Islet of Langerhans (tissue), 1 donor: ENCODE measurements at regions not wholly inside any gene's neighbourhood (a gene's known extent, or its start where the extent isn't known, plus 50 kb on each side); places are given as distances from the start of the nearest gene placed in this dataset.
"Not testable (repeated sequence)": the region's sequence is repeated elsewhere in the genome, so short reads cannot be mapped to it uniquely, and the experiment has no call there.

Experiments
- FAIRE-seq: peaks from one replicate; lab custom pipeline; 2011; peaks lifted over from hg19 to GRCh38; lab: Jason Lieb, UNC

DNA sequence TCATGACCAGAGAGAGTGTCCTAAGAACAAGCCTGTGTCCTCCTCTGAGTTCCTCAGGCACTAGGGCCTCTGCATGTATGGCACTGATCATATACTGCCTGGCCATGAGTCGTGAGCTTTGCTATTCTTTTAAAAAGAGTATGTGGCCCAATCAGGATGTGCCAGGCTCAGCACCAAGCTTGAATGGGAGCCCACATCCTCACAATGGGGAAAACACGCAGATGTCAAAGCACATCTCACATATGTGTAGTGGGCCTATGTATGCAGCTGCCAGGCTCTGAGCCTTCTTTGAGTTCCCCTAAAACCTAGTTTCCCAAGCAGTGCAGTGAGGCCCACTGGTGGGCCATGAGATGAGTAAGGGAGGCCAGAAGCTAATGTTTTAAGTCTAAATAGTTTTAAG lies 69.9 kb upstream of the SLC1A4 start:
- FAIRE-seq = no peak

DNA sequence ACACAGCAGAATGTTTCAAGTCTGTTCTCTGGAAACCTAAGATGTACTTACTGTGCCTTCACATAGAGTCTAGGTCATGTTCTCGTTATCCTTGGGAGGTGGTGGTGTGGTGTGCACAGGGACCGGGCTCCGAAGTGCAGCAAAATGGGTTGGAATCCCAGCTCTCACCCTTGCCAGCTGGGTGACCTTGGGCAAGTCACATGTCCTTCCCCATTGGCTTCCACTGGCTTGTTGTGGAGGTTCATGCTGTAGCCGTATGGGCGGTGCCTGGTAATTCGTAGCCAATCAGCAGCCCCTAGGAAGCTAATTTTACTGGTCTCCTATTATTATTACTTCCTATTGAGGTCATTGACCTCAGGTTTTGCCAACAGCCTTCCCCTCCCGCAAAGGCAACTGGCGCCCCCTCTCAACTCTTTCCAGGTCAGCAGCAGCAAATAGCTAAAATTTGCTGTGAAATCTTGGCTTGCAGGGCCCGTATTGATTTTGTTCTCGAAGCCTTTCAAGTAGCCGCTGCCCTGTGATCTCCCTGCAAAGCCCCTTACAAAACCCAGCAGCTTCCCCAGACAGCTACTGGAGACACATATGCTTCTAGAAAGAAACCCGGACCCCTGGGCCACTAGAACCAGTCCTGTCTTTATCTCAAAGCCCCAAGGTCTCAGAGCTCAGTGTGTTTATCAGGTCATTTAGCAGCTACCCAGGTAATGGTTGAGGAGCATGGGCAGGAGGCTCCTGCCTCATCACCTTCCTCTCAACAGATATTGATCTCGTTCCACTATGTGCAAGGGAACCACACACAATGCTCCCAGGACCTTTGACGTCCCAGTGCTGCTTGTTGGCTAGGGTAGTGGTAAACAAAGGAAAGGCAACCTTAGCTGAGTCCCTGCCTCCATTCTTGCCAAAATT lies 66.5 kb upstream of the SLC1A4 start:
- FAIRE-seq = no peak

DNA sequence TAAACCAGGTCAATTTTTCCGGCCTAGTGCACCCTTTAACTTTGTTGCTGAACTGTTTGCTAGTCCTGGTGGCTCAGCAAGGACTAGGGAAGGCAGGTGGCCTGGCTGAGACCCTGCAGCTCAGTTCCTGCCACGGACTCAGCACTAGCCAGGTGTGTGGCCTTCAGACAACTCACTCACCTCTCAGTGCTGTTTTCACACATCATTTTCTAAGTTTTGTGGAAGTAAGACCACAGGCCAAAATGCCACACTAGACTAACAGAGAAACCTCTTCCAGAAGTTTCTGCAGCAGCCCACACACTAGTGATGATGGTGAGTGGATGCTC lies 65.9 kb upstream of the SLC1A4 start:
- FAIRE-seq = no peak

DNA sequence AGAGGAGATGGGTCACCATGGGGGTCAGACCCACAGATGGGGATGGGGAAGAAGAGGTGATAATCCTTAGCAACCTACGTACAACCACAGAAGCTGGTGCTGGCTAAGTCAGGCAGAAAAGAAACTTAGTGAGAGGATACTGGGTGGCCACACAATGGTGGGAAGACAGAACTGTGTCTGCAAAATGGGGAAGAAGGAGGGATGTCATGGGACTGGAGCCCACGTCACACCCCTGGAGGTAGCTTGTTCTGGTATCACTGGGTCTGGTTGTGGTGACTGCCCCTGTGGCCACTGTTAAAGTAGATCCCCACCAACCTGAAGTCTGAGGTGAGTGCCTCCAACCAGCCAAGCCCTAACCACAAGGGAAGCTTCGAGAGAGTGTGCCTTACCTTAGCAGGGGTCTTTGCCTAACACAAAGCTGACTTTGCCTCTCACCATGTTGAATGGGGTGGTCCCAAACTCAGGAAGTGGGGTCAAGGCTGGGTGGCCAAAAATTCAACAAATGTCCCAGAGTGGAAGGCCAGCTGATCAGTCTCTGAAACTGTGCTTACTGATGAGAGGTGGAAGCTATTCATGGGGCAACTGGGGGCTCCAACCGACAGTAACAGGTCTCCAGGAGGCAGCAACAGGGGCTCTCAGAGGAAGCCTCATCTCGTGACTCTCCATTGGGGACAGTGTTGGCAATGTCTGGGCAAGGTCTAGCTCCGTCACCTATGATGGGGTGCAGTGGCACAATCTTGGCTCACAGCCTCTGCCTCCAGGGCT lies 64.8 kb upstream of the SLC1A4 start:
- no peak for FAIRE-seq

DNA sequence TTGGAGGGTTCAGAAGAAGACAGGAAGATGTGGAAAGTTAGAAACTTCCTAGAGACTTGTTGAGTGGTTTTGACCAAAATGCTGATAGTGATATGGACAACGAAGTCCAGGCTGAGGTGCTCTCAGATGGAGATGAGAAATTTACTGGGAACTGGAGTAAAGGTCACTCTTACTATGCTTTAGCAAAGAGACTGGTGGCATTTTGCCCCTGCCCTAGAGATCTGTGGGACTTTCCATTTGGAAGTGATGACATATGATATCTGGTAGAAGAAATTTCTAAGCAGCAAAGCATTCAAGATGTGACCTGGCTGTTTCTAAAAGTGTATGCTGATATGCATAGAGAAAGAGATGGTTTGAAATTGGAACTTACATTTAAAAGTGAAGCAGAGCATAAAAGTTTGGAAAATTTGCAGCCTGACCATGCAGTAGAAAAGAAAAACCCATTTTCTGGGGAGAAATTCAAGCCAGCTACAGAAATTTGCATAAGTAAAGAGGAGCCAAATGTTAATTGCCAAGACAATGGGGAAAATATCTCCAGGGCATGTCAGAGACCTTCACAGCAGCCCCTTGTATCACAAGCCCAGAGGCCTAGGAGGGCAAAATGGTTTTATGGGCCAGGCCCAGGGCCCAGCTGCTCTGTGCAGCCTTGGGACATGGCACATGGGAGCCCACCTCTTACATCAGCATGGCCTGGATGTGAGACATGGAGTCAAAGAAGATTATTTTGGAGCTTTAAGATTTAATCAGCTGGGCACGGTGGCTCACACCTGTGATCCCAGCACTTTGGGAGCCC lies 63.1 kb upstream of the SLC1A4 start:
- not testable (repeated sequence) for FAIRE-seq

DNA sequence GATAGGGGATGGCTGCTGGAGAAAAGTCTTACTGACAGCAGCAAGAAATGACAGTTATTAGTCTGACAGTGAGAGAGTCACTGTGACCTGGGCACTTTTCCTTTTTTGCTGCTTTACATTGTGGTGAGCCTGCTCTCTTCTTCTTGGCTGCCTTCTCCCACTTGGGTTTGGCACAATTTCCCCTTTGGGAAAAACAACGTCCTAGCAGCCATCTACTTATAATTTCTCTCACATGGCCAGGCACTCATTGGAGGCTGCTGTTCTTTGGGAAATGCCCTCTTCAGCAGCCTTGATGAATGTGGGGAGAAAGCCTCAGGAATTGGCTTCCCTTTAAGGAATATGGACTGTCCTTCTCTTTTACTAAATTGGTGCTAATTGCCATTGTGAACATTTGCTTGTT lies 60.4 kb upstream of the SLC1A4 start:
- no peak for FAIRE-seq

DNA sequence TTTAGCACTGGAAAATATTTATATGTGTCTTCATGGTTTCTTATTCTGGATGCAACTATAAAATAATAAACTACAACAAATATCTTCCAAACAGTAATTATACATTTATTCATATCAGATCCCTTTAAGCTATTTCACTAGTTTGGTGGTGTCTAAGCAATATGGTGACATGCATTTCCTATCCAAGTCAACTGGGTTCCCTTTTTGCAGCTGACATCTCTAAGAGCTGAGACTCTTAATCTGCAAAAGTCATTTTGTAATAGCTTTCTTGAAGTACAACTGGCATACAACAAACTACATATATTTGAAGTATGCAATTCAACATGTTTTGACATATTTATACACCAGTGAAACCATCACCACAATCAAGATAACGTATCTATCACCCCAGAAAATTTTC lies 59.9 kb upstream of the SLC1A4 start:
- FAIRE-seq = no peak

DNA sequence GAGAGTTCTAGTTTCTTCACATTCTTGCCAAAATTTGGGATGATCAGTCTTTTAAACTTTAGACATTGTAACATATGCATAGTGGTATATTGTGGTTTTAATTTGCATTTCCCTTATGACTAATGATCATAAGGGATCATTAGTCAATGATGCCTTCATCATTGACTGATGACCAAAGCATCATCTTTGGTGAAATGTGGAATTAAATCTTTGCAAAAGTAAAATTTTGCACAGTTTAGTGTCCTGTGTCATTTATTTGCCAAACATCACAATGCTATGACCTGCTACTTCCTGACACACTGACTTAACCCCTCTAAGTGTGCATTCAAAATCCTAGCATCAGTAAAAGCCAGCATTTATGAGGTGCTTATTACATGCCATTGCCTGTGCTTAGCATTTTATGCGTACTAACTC lies 58.9 kb upstream of the SLC1A4 start:
- FAIRE-seq = no peak

DNA sequence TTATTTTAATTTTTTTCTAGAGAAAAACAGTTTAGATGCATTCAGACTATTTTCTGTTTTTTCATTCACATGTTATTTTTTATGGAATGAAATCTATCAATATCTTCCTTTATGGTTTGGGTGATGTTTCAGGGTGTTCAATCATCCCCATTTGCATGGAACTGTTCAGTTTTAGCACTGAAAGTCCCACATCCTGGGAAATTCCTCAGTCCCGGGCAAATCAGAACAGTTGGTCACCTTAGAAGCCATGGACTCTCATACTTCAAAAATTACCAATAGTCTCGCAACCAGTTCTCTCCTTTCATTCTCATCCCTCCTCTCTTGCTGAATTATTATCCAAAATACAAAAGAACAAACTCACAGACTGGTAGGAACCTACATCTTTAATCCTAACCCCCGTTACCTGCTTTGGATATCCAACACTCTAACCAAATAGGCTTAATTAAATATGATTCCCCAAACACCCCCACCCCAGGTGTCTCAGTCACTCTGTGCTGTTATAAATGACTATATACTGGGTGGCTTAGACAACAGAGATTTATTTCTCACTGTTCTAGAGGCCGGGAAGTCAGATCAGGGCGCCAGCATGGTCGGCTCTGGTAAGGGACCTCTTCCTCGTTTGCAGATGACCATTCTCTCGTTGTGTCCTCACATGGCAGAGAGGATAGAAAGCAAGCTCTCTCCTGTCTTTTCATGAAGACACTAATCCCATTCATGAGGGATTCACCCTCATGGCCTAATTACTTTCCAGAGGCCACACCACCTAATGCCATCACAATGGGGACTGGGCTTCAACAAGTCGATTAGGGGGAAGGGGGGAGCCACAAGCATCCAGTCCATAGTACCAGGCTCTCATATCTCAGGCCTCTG lies 57.7 kb upstream of the SLC1A4 start:
- no peak for FAIRE-seq

DNA sequence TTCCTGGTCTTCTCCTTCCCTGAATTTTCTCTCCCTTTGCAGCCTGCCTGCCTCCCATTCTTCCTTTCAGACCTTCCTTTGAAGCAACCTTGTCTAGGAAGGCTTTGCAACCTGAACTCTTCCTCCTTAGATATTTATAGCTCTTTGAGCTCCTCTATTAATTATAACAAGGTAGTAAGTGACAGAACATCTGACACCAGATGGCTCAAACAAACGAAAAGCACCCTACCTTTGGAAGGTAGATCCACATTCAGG lies 57.2 kb upstream of the SLC1A4 start:
- no peak for FAIRE-seq

DNA sequence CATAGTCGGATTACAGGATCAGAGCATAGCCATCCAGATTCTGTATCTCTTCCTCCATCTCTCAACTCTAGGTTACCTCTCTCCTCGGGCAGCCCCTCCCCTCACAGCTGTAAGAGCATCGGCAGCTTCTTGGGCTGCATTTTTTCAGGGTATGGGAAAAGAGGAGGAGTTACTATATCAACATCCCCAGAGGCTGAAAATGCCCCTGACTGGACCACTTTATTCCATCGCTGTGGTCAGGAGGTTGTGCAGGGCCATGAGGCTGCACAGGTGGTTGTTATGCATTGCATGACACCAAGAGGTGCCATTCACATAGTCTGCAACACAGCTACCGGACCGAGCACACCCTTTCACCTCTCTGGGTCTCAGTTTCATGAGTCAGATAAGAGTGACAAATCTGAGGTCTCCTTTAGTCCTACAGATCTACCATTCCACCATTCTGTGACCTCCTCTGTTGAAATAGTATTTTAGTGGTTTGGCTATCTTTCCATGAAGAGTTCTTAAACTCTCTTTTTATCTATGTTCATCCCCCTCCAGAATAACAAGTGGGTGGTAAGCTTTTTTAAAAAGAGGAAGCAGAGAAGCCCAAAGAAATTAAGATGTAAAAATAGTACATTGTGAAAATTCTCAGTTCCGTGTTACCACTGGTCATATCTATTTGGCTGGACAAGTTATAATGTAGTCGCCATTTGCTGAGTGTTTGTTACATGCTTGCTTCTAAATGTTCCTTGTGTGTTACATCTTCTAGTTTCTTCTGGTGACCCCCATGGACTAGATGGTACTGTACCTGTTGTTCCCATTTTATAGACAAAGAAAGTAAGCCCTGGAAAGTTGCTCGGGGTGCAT lies 56.6 kb upstream of the SLC1A4 start:
- no peak for FAIRE-seq

DNA sequence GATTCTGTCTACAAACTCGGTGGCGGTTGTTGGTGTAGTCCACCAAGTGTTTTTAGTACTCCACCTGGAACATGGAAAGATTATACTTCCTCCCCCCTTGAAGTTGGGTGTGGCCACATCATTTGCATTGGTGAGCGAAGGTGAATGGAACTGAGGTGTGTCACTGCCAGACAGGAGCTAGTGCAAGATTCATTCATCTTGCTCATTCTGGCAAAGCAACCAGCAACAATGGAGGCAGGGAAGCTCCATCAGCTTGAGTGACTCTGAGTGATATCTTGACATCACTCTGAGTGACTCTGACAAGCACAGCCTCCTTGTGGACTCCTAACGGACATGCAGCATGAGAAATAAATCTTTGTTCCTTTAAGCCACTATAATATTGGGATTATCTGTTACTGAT lies 54.7 kb upstream of the SLC1A4 start:
- no peak for FAIRE-seq

DNA sequence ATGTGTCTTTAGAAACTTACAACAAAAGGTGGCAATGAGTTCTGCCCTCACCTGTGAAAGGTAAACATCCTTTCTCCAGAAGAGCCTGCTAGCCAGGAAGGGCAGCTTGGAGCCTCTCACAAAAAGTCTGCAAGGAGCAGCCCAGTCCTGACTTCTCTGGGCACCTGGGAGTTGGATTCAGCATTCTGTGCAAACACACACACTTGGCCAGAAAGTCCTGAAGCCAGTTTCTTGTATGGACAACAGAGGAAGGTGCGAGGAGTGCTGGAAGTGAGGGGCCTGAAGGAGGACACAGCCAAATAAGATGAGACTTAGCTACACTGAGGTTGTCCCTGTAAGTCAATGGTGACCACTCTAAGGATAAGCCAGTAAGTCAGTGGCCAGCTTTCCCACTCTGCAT lies 52.4 kb upstream of the SLC1A4 start:
- FAIRE-seq = no peak

DNA sequence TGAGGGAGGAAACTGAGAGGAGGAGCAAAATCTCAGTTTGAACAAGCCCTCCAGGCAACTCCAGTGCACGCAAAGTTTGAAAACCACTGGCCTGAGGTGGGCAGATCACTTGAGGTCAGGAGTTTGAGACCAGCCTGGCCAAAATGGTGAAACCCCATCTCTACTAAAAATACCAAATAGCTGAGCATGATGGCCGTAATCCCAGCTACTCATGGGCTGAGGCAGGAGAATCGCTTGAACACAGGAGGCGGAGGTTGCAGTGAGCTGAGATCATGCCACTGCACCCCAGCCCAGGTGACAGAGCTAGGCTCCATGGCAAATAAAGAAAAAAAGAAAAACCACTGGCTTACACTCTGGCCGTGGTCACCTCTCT lies 51.9 kb upstream of the SLC1A4 start:
- FAIRE-seq = not testable (repeated sequence)

DNA sequence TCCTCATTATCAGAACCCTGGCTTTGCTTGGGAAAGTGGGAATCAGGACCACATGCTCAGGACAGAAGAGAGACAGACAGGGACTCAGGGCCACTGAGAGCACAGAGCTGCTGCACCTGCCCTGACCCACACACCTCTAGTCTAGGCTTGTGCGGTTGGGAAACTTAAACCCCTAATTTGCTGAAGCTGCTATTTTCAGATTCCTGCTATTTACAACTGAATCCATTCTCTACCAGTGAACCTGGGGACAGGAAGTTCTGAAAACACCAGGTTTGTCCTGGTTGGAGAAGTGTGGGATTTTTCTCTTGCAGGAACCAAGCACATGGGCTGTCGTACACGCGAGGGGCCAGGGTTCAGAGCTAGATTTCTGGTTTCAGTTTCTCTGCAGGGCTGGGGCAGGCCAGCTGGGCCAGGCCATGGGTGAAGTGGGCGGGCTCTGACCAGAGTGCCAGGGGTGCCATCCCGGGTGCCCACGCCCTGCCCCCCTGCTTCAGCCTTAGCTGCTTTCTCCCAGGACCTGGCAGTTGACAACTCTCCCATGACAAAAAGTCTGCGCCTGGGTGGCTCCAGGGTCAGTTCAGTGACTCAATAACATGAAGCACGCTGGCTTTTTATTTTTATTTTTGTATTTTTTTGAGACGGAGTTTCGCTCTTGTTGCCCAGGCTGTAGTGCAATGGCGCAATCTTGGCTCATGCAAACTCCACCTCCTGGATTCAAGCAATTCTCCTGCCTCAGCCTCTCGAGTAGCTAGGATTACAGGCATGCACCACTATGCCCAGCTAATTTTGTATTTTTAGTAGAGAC lies 51.3 kb upstream of the SLC1A4 start:
- FAIRE-seq = no peak

DNA sequence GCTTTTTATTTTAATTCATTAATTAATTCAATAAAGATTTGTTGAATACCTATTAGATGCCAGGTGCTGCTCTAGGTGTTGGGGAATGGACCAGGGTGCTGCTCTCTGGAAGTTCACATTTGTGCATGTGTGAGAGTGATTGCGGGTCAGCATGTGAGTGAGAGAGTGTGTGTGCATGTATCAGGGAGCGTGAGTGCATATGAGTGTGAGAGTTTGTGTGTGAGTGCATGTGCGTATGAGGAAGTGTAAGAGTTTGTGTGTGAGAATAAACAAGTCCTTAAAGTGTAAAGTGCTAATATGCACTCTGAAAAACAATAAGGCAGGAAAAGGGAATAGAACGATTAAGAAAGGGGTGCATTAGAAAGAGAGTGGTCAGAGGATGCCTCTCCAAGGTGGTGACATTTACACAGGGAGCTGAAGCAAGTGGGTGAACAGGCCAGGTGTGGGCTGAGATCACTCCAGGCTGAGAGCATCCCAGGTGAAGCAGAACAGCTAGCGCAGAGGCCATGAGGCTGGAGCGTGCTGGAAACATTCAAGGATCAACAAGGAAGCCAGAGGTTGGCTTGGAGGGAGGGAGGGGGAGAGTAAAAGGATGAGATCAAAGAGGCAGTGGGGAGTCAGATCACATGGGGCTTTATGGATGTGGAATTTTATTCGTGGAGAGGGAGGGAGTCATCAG lies 50.5 kb upstream of the SLC1A4 start:
- no peak for FAIRE-seq

DNA sequence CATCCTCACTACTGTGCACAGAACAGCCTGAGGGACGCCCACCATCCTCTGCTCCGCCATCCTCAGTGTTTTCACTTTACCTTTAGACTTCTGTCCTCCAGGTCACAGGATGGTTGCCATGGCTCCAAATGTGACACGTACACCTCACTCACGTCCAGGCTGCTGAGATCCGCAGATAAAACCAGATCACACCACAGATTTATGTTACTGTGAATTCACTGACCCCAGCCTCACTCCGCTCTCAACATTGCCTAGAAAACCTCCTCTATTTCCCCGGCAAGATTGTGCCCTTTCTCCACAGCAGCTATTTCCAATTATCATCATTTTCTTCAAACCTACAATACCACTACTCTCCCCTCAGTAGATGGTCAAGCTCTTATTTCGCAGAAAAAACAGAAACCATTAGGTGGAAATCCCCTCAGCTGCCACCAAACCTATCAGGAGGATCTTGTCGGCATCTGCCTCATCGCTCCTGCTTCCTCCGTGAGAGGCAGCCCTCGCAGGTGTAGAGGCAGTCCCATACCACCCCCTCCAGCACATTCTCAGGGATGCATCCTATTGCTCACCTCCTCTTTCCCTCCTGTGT lies 49.8 kb upstream of the SLC1A4 start:
- no peak for FAIRE-seq
